Liver (tissue), 8 donors: ENCODE measurements at regions not wholly inside any gene's neighbourhood (a gene's known extent, or its start where the extent isn't known, plus 50 kb on each side); places are given as distances from the start of the nearest gene placed in this dataset.

Experiments used
- DNase-seq: peaks from one replicate; pipeline ENCODE4 v3.0.0-alpha.2; 2017; ENCODE audit warnings: low spot score
- H3K27ac ChIP-seq, 2 donors: one replicate each; pipeline ENCODE4 v1.7.0; 2013; ENCODE audit warnings: inconsistent platforms in 2 of 2, low read length in 2 of 2, control low read depth in 1 of 2, low read depth in 1 of 2, mild to moderate bottlenecking in 1 of 2
- H3K27me3 ChIP-seq, 4 donors: one replicate each; pipeline versions ENCODE4 v1.6.1 to v1.7.0; 2013; ENCODE audit warnings: low read length in 3 of 4, inconsistent platforms in 1 of 4, mild to moderate bottlenecking in 1 of 4, moderate library complexity in 1 of 4; ENCODE audit not compliant: control insufficient read depth in 4 of 4, insufficient read depth in 4 of 4
- H3K36me3 ChIP-seq, 4 donors: one replicate each; pipeline versions ENCODE4 v1.6.1 to v1.7.0; 2013; ENCODE audit warnings: low read length in 3 of 4, mild to moderate bottlenecking in 3 of 4, low read depth in 1 of 4, moderate library complexity in 1 of 4; ENCODE audit not compliant: control insufficient read depth in 4 of 4, insufficient read depth in 3 of 4
- H3K4me1 ChIP-seq, 4 donors: one replicate each; pipeline versions ENCODE4 v1.6.1 to v1.7.0; 2013; ENCODE audit warnings: low read length in 3 of 4, mild to moderate bottlenecking in 3 of 4, moderate library complexity in 1 of 4; ENCODE audit not compliant: control insufficient read depth in 4 of 4, insufficient read depth in 4 of 4
- H3K4me3 ChIP-seq, 3 donors: one replicate each; pipeline versions ENCODE4 v1.6.1 to v1.7.0; 2013; ENCODE audit warnings: low read length in 3 of 3, control low read depth in 1 of 3, low read depth in 1 of 3, mild to moderate bottlenecking in 1 of 3
- H3K9ac ChIP-seq, 2 donors: one replicate each; pipeline ENCODE4 v1.7.0; 2013; ENCODE audit warnings: low read length in 2 of 2, mild to moderate bottlenecking in 2 of 2, moderate library complexity in 2 of 2, control low read depth in 1 of 2, low read depth in 1 of 2
- H3K9me3 ChIP-seq, 4 donors: one replicate each; pipeline versions ENCODE4 v1.6.1 to v1.7.0; 2013; ENCODE audit warnings: low read length in 3 of 4; ENCODE audit not compliant: control insufficient read depth in 4 of 4
- ATF3 ChIP-seq: IDR thresholded peaks from 2 replicates; pipeline ENCODE4 v1.6.1; 2016; ENCODE audit warnings: antibody characterized with exemption
- CTCF ChIP-seq: fragments of 150-350 bp; IDR thresholded peaks from 2 replicates; pipeline ENCODE4 v1.5.1; 2017; ENCODE audit warnings: improper control_type of control experiment, low read depth, low read length; ENCODE audit not compliant: missing input control
- EGR1 ChIP-seq, 2 donors: IDR thresholded peaks; 2 replicates each; pipeline ENCODE4 v1.6.1; 2016 to 2018; ENCODE audit warnings: antibody characterized with exemption in 2 of 2, low read depth in 2 of 2
- FOXA1 ChIP-seq: IDR thresholded peaks from 2 replicates; pipeline ENCODE4 v1.6.1; 2016; ENCODE audit warnings: antibody characterized with exemption
- FOXA2 ChIP-seq: IDR thresholded peaks from 2 replicates; pipeline ENCODE4 v1.6.1; 2016; ENCODE audit warnings: antibody characterized with exemption
- GABPA ChIP-seq, 2 donors: IDR thresholded peaks in 1 of 2; conservative IDR thresholded peaks in 1 of 2; 2 replicates each; pipeline ENCODE4 v1.6.1; 2016; ENCODE audit warnings: antibody characterized with exemption in 2 of 2, mild to moderate bottlenecking in 1 of 2, moderate library complexity in 1 of 2
- HNF4A ChIP-seq, 2 donors: conservative IDR thresholded peaks; 2 replicates each; pipeline ENCODE4 v1.6.1; 2016; ENCODE audit warnings: antibody characterized with exemption in 2 of 2, mild to moderate bottlenecking in 2 of 2
- HNF4G ChIP-seq: IDR thresholded peaks from 2 replicates; pipeline ENCODE4 v1.6.1; 2016; ENCODE audit warnings: antibody characterized with exemption
- JUND ChIP-seq, 2 donors: IDR thresholded peaks; 2 replicates each; pipeline ENCODE4 v1.6.1; 2016; ENCODE audit warnings: antibody characterized with exemption in 2 of 2
- MAX ChIP-seq: IDR thresholded peaks from 2 replicates; pipeline ENCODE4 v1.6.1; 2016; ENCODE audit warnings: antibody characterized with exemption
- NR2F2 ChIP-seq: IDR thresholded peaks from 2 replicates; pipeline ENCODE4 v1.6.1; 2016; ENCODE audit warnings: antibody characterized with exemption
- RAD21 ChIP-seq, 2 donors: IDR thresholded peaks; 2 replicates each; pipeline ENCODE4 v1.6.1; 2016; ENCODE audit warnings: antibody characterized with exemption in 2 of 2, mild to moderate bottlenecking in 2 of 2
- REST ChIP-seq: IDR thresholded peaks from 2 replicates; pipeline ENCODE4 v1.6.1; 2016; ENCODE audit warnings: antibody characterized with exemption, mild to moderate bottlenecking
- RXRA ChIP-seq, 2 donors: IDR thresholded peaks; 2 replicates each; pipeline ENCODE4 v1.6.1; 2017 to 2018; ENCODE audit warnings: antibody characterized with exemption in 2 of 2, mild to moderate bottlenecking in 1 of 2
- SP1 ChIP-seq: IDR thresholded peaks from 2 replicates; pipeline ENCODE4 v1.6.1; 2018; ENCODE audit warnings: antibody characterized with exemption, mild to moderate bottlenecking
- TAF1 ChIP-seq: conservative IDR thresholded peaks from 2 replicates; pipeline ENCODE4 v1.6.1; 2016; ENCODE audit warnings: antibody characterized with exemption, mild to moderate bottlenecking
- YY1 ChIP-seq: IDR thresholded peaks from 2 replicates; pipeline ENCODE4 v1.6.1; 2016; ENCODE audit warnings: antibody characterized with exemption, mild to moderate bottlenecking
- ZBTB33 ChIP-seq: IDR thresholded peaks from 2 replicates; pipeline ENCODE4 v1.6.1; 2016; ENCODE audit warnings: antibody characterized with exemption
- WGBS: extraction: QIAGEN DNeasy Blood & Tissue Kit; methylation state at CpG from one replicate; pipeline ENCODE4 v1.1.7; 2013; 5-methylcytosine and 5-hydroxymethylcytosine counted together
- donor health status: healthy.
- donor health status: healthy.
- donor health status: healthy.
- donor health status: healthy.
- donor health status: healthy.

- no peak for DNase-seq
- no peak overlapping the region for H3K9ac ChIP-seq
- H3K27me3 ChIP-seq, result no peaks in the 10 kb centered on the region
- TF ChIP-seq RAD21 (IDR thresholded peaks at IDR 0.05), result no peak
- TF ChIP-seq ATF3, result no peak
- no peak for TF ChIP-seq JUND (IDR thresholded peaks at IDR 0.05)
- no peak for TF ChIP-seq CTCF
- TF ChIP-seq HNF4A (conservative IDR thresholded peaks at IDR 0.05), result no peak
- 95% methylated on average over 1 of the region's 1 CpG for WGBS
- no peaks in the 10 kb centered on the region for H3K4me1 ChIP-seq
- no peak overlapping the region for H3K27ac ChIP-seq
- H3K4me3 ChIP-seq, result no peak overlapping the region
- H3K9me3 ChIP-seq, result no peaks in the 10 kb centered on the region
- no peaks in the 10 kb centered on the region for H3K36me3 ChIP-seq
Measured at GRCh38 chr4:71136071-71136470, 142.6 kb downstream of the DCK start.

GRCh38 chr4:71138007-71138615, 144.7 kb downstream of the DCK start:
- Histone ChIP-seq H3K4me3 (no peak overlapping the region), H3K4me1 (no peaks in the 10 kb centered on the region), H3K27me3 (no peaks in the 10 kb centered on the region), H3K9me3 (no peaks in the 10 kb centered on the region), H3K36me3 (no peaks in the 10 kb centered on the region), H3K9ac (no peak overlapping the region), H3K27ac (no peak overlapping the region)
- 52% methylated on average over 4 of the region's 4 CpGs for WGBS
- TF ChIP-seq RXRA (IDR thresholded peaks at IDR 0.05), result no peak
- no peak for TF ChIP-seq YY1
- no peak for TF ChIP-seq EGR1 (IDR thresholded peaks at IDR 0.05; ENCODE audit: low read depth in 2 of 2)
- no peak for TF ChIP-seq RAD21 (IDR thresholded peaks at IDR 0.05)
- TF ChIP-seq MAX, result no peak
- no peak for TF ChIP-seq HNF4G
- TF ChIP-seq REST, result no peak
- no peak for TF ChIP-seq ZBTB33
- TF ChIP-seq GABPA (IDR thresholded peaks at IDR 0.05 in 1 of 2, conservative IDR thresholded peaks at IDR 0.05 in 1 of 2), result no peak
- TF ChIP-seq TAF1, result no peak
- TF ChIP-seq FOXA1, result no peak
- TF ChIP-seq HNF4A (conservative IDR thresholded peaks at IDR 0.05), result no peak
- TF ChIP-seq NR2F2, result no peak
- TF ChIP-seq SP1, result no peak
- no peak for TF ChIP-seq JUND (IDR thresholded peaks at IDR 0.05)
- no peak for TF ChIP-seq CTCF
- no peak for TF ChIP-seq ATF3
- no peak for TF ChIP-seq FOXA2
- DNase-seq, result no peak
